Left renal cortex interstitium (tissue), 4 donors: ENCODE measurements at regions not wholly inside any gene's neighbourhood (a gene's known extent, or its start where the extent isn't known, plus 50 kb on each side); places are given as distances from the start of the nearest gene placed in this dataset.
A peak's percentile ranks its signal among the peaks of the same experiment; 100 is the strongest.

Experiments used
- DNase-seq, 4 donors: peaks; one replicate each; pipeline ENCODE4 v3.0.0-alpha.2; 2013; ENCODE audit warnings: low read depth in 4 of 4, low spot score in 2 of 4, missing footprints in 1 of 4

GRCh38 chr10:118246332-118247295 lies 95.5 kb downstream of the FAM204A start:
- no peak for DNase-seq

- no peak for DNase-seq
These were observed 98.2 kb downstream of the FAM204A start for GRCh38 chr10:118243907-118244306.

DNA sequence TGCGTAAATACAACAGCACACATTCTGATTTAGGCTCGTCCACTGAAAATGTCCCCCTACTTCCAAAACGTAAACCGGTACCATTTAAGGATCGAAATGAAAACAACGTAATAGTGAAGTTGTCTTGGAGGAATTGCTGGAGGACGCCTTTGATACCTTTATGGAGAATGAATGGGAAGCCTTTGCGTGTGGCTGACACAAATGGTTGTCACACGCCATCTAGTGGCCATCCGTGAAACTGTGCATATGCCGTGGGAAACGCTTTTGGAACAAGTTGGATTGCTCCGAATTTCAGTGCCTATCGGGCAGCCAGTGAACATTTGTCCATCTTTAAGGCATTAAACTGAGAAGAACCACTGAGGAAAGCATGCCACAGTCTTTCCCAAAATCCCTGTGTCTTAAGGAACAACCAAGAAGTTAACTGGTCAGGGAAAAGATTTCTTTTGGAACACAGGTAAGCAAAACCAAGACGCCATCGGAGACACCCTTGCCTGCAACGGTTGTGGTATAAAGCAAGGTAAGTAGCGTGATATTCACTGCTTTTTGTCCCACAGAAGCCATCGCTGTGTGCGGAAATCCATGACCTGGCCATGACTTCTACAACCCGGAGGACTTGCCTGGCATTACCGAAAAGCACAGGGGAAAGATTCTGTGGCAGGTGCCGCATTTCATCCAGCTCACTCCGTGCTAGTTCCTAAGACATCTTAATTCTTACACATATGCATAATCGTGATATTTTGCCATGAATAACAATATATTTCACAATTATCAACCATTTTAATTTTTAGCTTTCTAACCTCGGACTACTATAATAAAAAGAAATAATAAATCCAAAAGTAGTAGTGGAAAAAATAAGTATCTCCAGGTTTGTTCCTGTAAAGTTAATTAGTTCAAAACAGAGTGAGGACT lies 100.6 kb downstream of the FAM204A start:
- peak; percentile 77 to 91 (median 88) for DNase-seq

DNA sequence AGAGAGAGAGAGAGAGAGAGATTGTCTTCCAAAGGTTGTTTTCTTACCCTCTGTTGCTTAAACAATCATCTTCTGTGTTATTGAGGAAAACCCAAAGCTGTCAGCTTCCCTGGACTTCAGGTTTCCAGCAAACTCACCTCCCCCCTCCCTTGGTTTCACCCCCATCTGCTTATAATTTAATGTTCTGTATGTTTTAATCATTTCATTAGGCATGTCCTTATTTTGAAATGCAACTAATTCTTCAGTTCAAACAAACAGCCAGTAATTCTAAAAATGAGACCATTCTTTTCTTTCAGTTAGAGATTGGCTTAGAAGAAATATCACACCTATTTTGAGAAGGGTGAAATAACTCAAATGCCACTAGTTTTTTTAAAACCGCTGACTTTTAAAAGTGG lies 102.9 kb downstream of the FAM204A start:
- no peak for DNase-seq

- DNase-seq = no peak
These were observed 103.4 kb downstream of the FAM204A start for GRCh38 chr10:118238573-118239235.

- DNase-seq = no peak
These were observed 104.2 kb downstream of the FAM204A start for GRCh38 chr10:118237930-118238329.

- no peak for DNase-seq
These were observed 107.4 kb downstream of the FAM204A start for GRCh38 chr10:118234683-118235082.

GRCh38 chr10:118220346-118220850 lies 121.7 kb downstream of the FAM204A start:
- DNase-seq = no peak

DNA sequence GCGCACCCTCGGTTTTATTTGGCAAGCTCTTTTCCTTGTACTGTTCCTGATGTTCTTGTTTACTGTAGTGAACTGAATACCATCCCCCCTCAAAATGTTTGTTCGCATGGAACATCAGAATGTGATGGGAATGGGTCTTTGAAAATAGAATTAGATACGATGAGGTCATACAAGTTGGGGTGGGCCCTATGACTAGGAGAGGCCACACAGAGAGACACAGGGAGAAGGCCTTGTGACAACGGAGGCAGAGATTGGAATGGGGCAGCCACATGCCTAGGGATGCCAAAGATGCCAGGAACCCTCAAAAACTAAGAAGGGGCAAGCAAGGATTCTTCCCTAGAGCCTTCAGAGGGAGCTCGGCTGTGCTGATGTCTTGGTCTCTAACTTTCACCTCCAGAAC lies 123.6 kb downstream of the FAM204A start:
- no peak for DNase-seq

- peak in 1 of 4 donors; percentile 15 for DNase-seq
These were observed 125.5 kb downstream of the FAM204A start for GRCh38 chr10:118216571-118217170.

DNA sequence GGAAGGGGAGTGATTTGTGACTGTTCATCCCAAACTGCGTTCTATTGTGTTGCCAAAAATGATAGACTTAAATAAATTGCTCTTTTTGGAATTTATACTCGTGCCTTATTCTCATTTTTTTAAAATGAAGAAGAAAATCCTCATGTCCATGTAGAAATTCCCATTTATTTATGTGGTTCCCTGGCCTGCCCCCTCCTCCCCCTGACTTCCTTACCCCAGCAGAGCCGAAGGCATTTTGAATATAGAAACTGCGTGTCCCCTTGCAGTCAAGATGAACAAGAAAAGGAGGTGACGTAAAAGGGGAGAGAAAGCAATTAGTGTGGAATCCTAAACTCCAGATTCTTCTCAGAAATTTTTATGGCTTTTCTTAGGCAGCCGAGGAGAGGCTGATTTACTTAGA lies 126.1 kb downstream of the FAM204A start:
- DNase-seq = peak in 1 of 4 donors; percentile 29

DNA sequence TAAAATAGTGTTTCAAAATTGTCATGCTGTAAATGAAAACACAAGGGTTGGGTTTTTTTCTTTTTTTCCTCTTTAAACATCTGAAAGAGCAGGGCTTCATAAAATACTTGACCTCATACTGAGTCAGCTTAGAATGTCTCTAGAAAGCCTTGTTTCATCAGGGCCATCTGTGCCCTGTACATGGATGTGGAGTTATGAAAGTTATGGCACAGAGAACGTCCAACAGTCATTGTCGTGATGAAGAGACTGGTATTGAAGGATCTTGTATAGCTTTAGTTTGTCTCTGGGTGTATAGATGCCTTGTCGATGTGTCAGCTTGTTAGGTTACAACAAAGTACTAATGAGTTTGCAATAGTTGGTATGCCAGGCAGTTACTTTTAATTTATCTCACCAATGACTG lies 127.3 kb downstream of the FAM204A start:
- no peak for DNase-seq

DNA sequence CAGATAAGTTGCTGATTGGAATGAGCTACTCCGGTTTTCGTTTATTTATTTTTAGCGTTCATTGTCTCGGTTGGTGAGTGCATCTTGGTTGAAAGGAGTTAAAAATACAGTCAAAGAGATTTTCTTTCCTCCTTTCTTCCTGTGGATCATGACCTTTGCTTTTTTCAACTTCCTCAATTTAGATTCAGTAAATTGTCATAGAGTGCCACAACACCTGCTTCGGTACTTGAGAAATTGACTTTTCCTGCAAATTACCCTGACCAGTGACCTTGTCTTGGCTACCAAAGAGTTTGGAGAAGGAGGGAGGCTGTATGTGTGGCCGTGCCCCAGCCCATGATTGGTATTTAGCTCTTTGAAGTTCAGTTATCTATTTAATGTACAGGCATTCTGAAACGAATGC lies 128.7 kb downstream of the FAM204A start:
- DNase-seq = no peak

DNA sequence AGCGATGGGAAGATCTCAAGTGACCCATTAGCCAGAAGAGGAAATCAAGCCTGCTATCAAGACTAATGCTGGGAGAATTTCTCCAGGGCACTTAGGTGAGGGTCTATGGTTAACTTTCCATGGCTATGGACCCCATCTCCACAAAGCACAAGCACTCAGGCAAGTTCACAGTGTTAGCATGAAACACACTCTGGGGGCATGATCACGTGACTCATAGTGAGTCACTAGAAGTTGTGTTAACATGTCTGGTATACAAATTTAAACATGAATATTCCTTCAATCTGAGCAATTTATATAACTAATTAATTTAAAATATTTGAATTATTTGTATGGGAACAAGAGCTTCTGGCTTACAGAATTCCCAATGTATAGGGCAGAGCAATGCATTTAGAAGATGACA lies 131.8 kb downstream of the FAM204A start:
- DNase-seq = no peak

DNA sequence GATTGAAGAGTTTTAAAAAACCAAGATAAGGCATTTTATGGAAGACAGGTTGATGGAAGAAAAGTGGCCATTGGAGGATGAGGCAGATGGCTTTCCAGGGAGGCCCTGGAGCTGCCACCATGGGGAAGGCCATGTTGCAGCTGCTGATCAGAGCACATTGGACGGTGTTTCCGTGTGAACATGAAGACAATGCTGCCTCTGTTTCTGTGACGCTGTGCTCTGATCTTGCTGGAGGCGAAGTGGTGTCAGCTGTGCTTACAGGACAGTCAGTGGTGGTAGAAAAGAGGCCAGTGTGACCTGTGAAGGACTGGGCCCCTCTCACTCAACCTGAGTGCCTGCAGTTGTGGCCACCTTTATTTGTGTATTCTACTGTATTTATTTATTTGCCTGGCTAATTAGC lies 132.9 kb downstream of the FAM204A start:
- no peak for DNase-seq

GRCh38 chr10:118207470-118208007 lies 134.6 kb downstream of the FAM204A start:
- DNase-seq = no peak

DNA sequence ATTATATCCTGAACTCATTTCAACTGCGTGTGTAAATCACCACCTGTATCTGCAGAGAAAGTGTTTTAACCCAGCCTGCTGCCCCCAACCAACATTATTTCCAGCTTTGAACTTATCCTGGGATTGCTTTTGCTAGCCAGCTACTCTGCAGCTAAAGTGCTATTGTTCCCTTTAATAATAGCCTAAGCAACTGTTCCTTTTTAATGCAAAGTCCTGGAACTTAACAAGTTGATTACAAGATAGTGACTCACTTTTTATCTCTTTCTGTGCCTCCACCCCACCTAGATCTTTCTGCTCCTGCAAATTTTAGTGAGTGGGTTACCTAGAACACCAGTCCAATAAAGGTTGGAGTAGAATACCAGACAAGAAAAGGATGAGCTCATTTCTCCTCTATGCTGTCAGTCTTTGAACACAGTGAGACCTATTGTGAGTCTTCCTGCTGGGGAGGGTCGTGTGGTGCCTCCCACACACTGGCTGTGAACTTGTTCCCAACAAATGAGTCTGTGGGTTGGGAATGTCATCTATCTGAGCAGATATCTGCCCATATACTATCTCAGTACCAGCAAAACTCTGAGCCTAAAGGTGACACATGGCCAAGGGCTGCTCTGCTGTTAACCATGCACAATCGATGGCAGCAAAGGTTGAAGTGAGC lies 137.7 kb downstream of the FAM204A start:
- no peak for DNase-seq

DNA sequence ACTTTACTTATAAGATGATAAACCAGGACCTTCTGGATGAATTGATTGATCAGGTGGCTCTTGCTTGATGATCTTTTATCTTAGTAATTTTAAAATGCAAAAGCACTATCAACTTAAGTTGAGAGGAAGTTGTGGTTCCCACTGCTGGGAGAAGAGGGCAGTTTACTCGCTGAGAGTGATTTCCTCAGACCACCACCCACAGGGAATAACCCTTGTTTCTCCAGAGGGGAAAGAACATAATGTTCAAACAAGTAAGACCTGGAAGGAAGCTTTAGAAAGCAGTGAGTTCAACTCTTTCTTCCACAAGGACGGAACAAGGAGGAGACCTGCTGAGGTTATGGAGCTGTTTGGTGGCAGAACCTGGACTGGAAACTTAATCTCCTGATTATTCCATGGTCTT lies 138.7 kb downstream of the FAM204A start:
- no peak for DNase-seq

DNA sequence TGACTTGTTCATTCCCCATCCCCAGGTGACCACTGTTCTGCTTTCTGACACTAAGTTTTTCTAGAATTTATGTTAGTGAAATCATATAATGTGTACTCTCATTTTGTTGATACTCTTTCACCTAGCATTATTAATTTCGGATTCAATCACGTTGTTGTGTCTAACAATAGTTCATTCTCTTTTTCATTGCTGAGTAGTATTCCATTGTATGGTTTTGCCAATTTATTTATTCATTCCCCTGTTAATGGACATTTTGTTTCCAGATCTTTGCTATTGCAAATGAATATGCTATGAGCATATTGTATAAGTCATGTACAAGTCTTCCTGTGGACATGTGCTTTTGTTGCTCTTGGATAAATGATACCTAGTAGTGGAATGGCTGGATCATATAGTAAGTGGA lies 146.4 kb downstream of the FAM204A start:
- DNase-seq = no peak
